Astrocyte (in vitro differentiated cells and primary cell): ENCODE measurements at regions not wholly inside any gene's neighbourhood (a gene's known extent, or its start where the extent isn't known, plus 50 kb on each side); places are given as distances from the start of the nearest gene placed in this dataset.

ENCODE experiments used
- EZH2 ChIP-seq: IDR thresholded peaks from 2 replicates; pipeline ENCODE4 v1.6.1; 2012; ENCODE audit warnings: mild to moderate bottlenecking, low read length, inconsistent platforms; ENCODE audit not compliant: insufficient read depth
- TF ChIP-seq, protein P1 (sequence below): IDR thresholded peaks from 2 replicates; pipeline ENCODE4 v1.5.1; 2011; ENCODE audit warnings: low read depth, mild to moderate bottlenecking, inconsistent platforms, low read length, moderate library complexity; ENCODE audit not compliant: insufficient read depth

- TF ChIP-seq, protein P1, sequence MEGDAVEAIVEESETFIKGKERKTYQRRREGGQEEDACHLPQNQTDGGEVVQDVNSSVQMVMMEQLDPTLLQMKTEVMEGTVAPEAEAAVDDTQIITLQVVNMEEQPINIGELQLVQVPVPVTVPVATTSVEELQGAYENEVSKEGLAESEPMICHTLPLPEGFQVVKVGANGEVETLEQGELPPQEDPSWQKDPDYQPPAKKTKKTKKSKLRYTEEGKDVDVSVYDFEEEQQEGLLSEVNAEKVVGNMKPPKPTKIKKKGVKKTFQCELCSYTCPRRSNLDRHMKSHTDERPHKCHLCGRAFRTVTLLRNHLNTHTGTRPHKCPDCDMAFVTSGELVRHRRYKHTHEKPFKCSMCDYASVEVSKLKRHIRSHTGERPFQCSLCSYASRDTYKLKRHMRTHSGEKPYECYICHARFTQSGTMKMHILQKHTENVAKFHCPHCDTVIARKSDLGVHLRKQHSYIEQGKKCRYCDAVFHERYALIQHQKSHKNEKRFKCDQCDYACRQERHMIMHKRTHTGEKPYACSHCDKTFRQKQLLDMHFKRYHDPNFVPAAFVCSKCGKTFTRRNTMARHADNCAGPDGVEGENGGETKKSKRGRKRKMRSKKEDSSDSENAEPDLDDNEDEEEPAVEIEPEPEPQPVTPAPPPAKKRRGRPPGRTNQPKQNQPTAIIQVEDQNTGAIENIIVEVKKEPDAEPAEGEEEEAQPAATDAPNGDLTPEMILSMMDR: no peak
- no peak for TF ChIP-seq EZH2
Observed at GRCh38 chr22:49648053-49648452, 179.6 kb downstream of the BRD1 start.
